IPS-20b (cell line): ENCODE measurements at regions not wholly inside any gene's neighbourhood (a gene's known extent, or its start where the extent isn't known, plus 50 kb on each side); places are given as distances from the start of the nearest gene placed in this dataset.

ENCODE experiments used
- H3K27ac ChIP-seq: one replicate; pipeline ENCODE4 v1.5.1; 2013; ENCODE audit warnings: low read length
- H3K27me3 ChIP-seq: 2 replicates; pipeline ENCODE4 v1.6.1; 2013; ENCODE audit warnings: mild to moderate bottlenecking, low read length, inconsistent platforms; ENCODE audit not compliant: insufficient read depth
- H3K36me3 ChIP-seq: 2 replicates; pipeline ENCODE4 v1.6.1; 2013; ENCODE audit warnings: low read depth, mild to moderate bottlenecking, inconsistent platforms, low read length, moderate library complexity; ENCODE audit not compliant: insufficient read depth
- H3K4me1 ChIP-seq: 2 replicates; pipeline ENCODE4 v1.6.1; 2013; ENCODE audit warnings: mild to moderate bottlenecking, control low read depth, inconsistent platforms, low read length, moderate library complexity; ENCODE audit not compliant: insufficient read depth
- H3K4me3 ChIP-seq: 2 replicates; pipeline ENCODE4 v1.5.1; 2013; ENCODE audit warnings: mild to moderate bottlenecking, low read length, inconsistent platforms
- H3K9ac ChIP-seq: 2 replicates; pipeline ENCODE4 v1.6.1; 2013; ENCODE audit warnings: low read depth, mild to moderate bottlenecking, inconsistent platforms, low read length, moderate library complexity
- H3K9me3 ChIP-seq: 2 replicates; pipeline ENCODE4 v1.6.1; 2013; ENCODE audit warnings: mild to moderate bottlenecking, low read depth, low read length, inconsistent platforms; ENCODE audit not compliant: insufficient read depth

GRCh38 chr12:34295366-34296142 lies 273.3 kb downstream of the ALG10 start:
- Histone ChIP-seq H3K27me3 (no peaks in the 10 kb centered on the region), H3K36me3 (no peaks in the 10 kb centered on the region), H3K27ac (no peak overlapping the region), H3K9me3 (peaks cover 100% of the 10 kb centered on the region), H3K9ac (no peak overlapping the region), H3K4me1 (no peaks in the 10 kb centered on the region), H3K4me3 (no peak overlapping the region; the same call in 1 of the 2 replicates)

- H3K9ac ChIP-seq = no peak overlapping the region
- no peaks in the 10 kb centered on the region for H3K36me3 ChIP-seq
- no peaks in the 10 kb centered on the region for H3K4me1 ChIP-seq
- H3K4me3 ChIP-seq = no peak overlapping the region
- no peaks in the 10 kb centered on the region for H3K27me3 ChIP-seq
- H3K9me3 ChIP-seq = peaks cover 100% of the 10 kb centered on the region
- H3K27ac ChIP-seq = no peak overlapping the region
These were observed 274.1 kb downstream of the ALG10 start for GRCh38 chr12:34296143-34297041.

- no peak overlapping the region for H3K4me3 ChIP-seq
- no peak overlapping the region for H3K9ac ChIP-seq
- no peaks in the 10 kb centered on the region for H3K4me1 ChIP-seq
- H3K27me3 ChIP-seq = no peaks in the 10 kb centered on the region
- no peak overlapping the region for H3K27ac ChIP-seq
- H3K36me3 ChIP-seq = no peaks in the 10 kb centered on the region
- H3K9me3 ChIP-seq = peaks cover 100% of the 10 kb centered on the region
These were observed 275.0 kb downstream of the ALG10 start for GRCh38 chr12:34297126-34297789.

GRCh38 chr12:34297790-34298164 lies 275.5 kb downstream of the ALG10 start:
- Histone ChIP-seq H3K27ac (no peak overlapping the region), H3K27me3 (no peaks in the 10 kb centered on the region), H3K9ac (no peak overlapping the region), H3K9me3 (peaks cover 100% of the 10 kb centered on the region), H3K36me3 (no peaks in the 10 kb centered on the region), H3K4me1 (no peaks in the 10 kb centered on the region), H3K4me3 (no peak overlapping the region)

GRCh38 chr12:34298176-34298970 lies 276.1 kb downstream of the ALG10 start:
- Histone ChIP-seq H3K9ac (no peak overlapping the region), H3K36me3 (no peaks in the 10 kb centered on the region), H3K4me1 (no peaks in the 10 kb centered on the region), H3K27ac (no peak overlapping the region), H3K9me3 (peaks cover 100% of the 10 kb centered on the region), H3K27me3 (no peaks in the 10 kb centered on the region), H3K4me3 (no peak overlapping the region)

GRCh38 chr12:34298971-34299801 lies 276.9 kb downstream of the ALG10 start:
- Histone ChIP-seq H3K27ac (no peak overlapping the region), H3K27me3 (no peaks in the 10 kb centered on the region), H3K9ac (no peak overlapping the region), H3K4me1 (no peaks in the 10 kb centered on the region), H3K36me3 (no peaks in the 10 kb centered on the region), H3K9me3 (peaks cover 100% of the 10 kb centered on the region), H3K4me3 (no peak overlapping the region)

- no peaks in the 10 kb centered on the region for H3K36me3 ChIP-seq
- H3K9ac ChIP-seq = no peak overlapping the region
- no peak overlapping the region for H3K27ac ChIP-seq
- H3K27me3 ChIP-seq = no peaks in the 10 kb centered on the region
- no peaks in the 10 kb centered on the region for H3K4me1 ChIP-seq
- H3K4me3 ChIP-seq = no peak overlapping the region
- H3K9me3 ChIP-seq = peaks cover 100% of the 10 kb centered on the region
These were observed 277.5 kb downstream of the ALG10 start for GRCh38 chr12:34299802-34300193.

- no peak overlapping the region for H3K27ac ChIP-seq
- H3K9me3 ChIP-seq = peaks cover 100% of the 10 kb centered on the region
- H3K27me3 ChIP-seq = no peaks in the 10 kb centered on the region
These were observed 278.3 kb downstream of the ALG10 start for GRCh38 chr12:34300376-34301250.

GRCh38 chr12:34301251-34302130 lies 279.2 kb downstream of the ALG10 start:
- H3K27me3 ChIP-seq = no peaks in the 10 kb centered on the region
- no peak overlapping the region for H3K9ac ChIP-seq
- no peaks in the 10 kb centered on the region for H3K4me1 ChIP-seq
- H3K36me3 ChIP-seq = no peaks in the 10 kb centered on the region
- H3K27ac ChIP-seq = no peak overlapping the region
- H3K9me3 ChIP-seq = peaks cover 100% of the 10 kb centered on the region
- no peak overlapping the region; the same call in 1 of the 2 replicates for H3K4me3 ChIP-seq

More at GRCh38 chr12:34300376-34301250, 278.3 kb downstream of the ALG10 start:
- no peak overlapping the region for H3K9ac ChIP-seq
- H3K36me3 ChIP-seq = no peaks in the 10 kb centered on the region
- H3K4me3 ChIP-seq = no peak overlapping the region
- H3K4me1 ChIP-seq = no peaks in the 10 kb centered on the region
